PFSK-1 (cell line): ENCODE measurements at regions not wholly inside any gene's neighbourhood (a gene's known extent, or its start where the extent isn't known, plus 50 kb on each side); places are given as distances from the start of the nearest gene placed in this dataset.

ENCODE experiments used
- FOXP2 ChIP-seq: optimal IDR thresholded peaks from 2 replicates; pipeline ENCODE3; 2011; ENCODE audit warnings: borderline replicate concordance, control low read depth, inconsistent platforms; ENCODE audit not compliant: insufficient read depth; ENCODE audit errors: extremely low read length, extremely low read depth
- POLR2AphosphoS5 ChIP-seq: IDR thresholded peaks from 2 replicates; pipeline ENCODE4 v1.6.1; 2012; ENCODE audit warnings: low read depth, mild to moderate bottlenecking, control low read depth, low read length, moderate library complexity
- SIN3A ChIP-seq: IDR thresholded peaks from 2 replicates; pipeline ENCODE4 v1.6.1; 2012; ENCODE audit warnings: mild to moderate bottlenecking, low read length, moderate library complexity, borderline replicate concordance; ENCODE audit not compliant: insufficient read depth
- TAF1 ChIP-seq: IDR thresholded peaks from 2 replicates; pipeline ENCODE4 v1.6.1; 2012; ENCODE audit warnings: low read length, control low read depth, borderline replicate concordance; ENCODE audit not compliant: insufficient read depth
- TF ChIP-seq, protein P1 (sequence below), 2 experiments: IDR thresholded peaks; 2 replicates each; pipeline versions ENCODE4 v1.6.1 to v1.8.0; 2011 to 2012; ENCODE audit warnings: low read depth in 2 of 2, low read length in 2 of 2, control low read depth in 1 of 2, inconsistent platforms in 1 of 2, mild to moderate bottlenecking in 1 of 2, moderate library complexity in 1 of 2; ENCODE audit not compliant: insufficient read depth in 1 of 2

- TF ChIP-seq, protein P1, sequence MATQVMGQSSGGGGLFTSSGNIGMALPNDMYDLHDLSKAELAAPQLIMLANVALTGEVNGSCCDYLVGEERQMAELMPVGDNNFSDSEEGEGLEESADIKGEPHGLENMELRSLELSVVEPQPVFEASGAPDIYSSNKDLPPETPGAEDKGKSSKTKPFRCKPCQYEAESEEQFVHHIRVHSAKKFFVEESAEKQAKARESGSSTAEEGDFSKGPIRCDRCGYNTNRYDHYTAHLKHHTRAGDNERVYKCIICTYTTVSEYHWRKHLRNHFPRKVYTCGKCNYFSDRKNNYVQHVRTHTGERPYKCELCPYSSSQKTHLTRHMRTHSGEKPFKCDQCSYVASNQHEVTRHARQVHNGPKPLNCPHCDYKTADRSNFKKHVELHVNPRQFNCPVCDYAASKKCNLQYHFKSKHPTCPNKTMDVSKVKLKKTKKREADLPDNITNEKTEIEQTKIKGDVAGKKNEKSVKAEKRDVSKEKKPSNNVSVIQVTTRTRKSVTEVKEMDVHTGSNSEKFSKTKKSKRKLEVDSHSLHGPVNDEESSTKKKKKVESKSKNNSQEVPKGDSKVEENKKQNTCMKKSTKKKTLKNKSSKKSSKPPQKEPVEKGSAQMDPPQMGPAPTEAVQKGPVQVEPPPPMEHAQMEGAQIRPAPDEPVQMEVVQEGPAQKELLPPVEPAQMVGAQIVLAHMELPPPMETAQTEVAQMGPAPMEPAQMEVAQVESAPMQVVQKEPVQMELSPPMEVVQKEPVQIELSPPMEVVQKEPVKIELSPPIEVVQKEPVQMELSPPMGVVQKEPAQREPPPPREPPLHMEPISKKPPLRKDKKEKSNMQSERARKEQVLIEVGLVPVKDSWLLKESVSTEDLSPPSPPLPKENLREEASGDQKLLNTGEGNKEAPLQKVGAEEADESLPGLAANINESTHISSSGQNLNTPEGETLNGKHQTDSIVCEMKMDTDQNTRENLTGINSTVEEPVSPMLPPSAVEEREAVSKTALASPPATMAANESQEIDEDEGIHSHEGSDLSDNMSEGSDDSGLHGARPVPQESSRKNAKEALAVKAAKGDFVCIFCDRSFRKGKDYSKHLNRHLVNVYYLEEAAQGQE (IDR thresholded peaks at IDR 0.05; ENCODE audit: insufficient read depth in 1 of 2, low read depth in 2 of 2, low read length in 2 of 2) = no peak
- no peak for TF ChIP-seq SIN3A
- TF ChIP-seq TAF1 = no peak
- TF ChIP-seq FOXP2 = no peak
- no peak for TF ChIP-seq POLR2AphosphoS5
Observed at GRCh38 chr7:131691454-131692130, 135.2 kb upstream of the PODXL start.

- TF ChIP-seq, protein P1 (IDR thresholded peaks at IDR 0.05; ENCODE audit: insufficient read depth in 1 of 2, low read depth in 2 of 2, low read length in 2 of 2) = no peak
- no peak for TF ChIP-seq TAF1
Observed at GRCh38 chr7:131690441-131690840, 134.0 kb upstream of the PODXL start.

GRCh38 chr7:131689662-131690234 is 133.3 kb upstream of the PODXL start:
- TF ChIP-seq, protein P1 (IDR thresholded peaks at IDR 0.05; ENCODE audit: insufficient read depth in 1 of 2, low read depth in 2 of 2, low read length in 2 of 2) = no peak
- TF ChIP-seq SIN3A (no peak), FOXP2 (no peak), POLR2AphosphoS5 (no peak), TAF1 (no peak)

DNA sequence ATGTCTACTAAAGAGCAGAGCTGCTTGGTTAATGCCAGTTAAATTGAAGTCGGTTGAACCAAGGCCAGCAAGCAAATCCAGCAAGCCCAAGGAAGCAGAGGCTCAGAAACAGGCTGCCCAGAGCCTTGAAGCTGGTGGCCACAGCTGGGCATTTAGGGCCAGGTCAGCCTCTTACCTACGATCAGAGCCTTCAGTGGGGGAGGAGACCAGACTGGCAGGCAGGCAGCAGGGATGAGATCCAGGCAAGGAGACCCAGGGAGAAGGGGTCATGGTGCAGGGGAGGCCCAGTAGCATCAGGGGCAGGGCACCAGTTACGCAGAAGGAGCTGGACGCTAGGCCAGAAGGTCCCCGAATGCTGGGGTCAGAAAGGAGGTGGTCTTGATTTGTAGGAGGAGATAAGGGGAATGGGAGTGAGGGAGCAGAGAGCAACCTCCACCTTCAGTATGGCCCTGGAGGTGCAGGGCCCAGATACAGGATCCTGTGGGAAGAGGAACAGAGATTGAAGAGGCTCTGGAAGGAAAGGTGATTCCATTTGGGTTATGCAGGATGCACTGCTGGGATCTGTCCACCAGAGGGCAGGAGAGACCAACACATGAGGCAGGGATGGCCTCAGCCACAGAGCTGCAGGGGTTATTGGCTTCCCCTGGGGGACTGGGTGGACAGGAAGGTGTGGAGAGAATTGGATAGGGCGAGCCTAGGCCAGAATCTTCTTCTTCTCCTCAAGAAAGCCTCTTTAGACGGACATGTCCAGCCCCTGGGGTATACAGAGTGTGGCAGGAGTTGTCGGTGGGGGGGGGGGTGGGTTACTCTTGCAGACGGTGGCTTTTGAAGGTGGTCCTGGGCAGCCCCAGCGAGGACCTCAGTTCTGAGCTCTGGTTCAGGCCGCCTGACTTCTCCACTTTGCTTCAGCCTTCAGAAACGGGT is 132.6 kb upstream of the PODXL start:
- TF ChIP-seq, protein P1 (IDR thresholded peaks at IDR 0.05; ENCODE audit: insufficient read depth in 1 of 2, low read depth in 2 of 2, low read length in 2 of 2) = no peak
- no peak for TF ChIP-seq SIN3A
- TF ChIP-seq POLR2AphosphoS5 = no peak
- no peak for TF ChIP-seq FOXP2
- no peak for TF ChIP-seq TAF1
